IMR-90 (cell line): ENCODE measurements at regions not wholly inside any gene's neighbourhood (a gene's known extent, or its start where the extent isn't known, plus 50 kb on each side); places are given as distances from the start of the nearest gene placed in this dataset.

Experiments used
- ATAC-seq: fragments of 200-7000 bp; cut with Tn5 transposase; 2 replicates; pipeline ENCODE4 v1.9.1; 2020; ENCODE audit warnings: low read depth, mild to moderate bottlenecking, moderate library complexity
- BruUV-seq: library from RNA; stranded (reverse); fragments of 400-500 nt; replicated peaks from 2 replicates; lab custom pipeline; 2021; lab: Mats Ljungman, UMichigan
- CTCF ChIA-PET: fragments of 300-600 bp; formaldehyde crosslinking; extraction: SDS; loops from one replicate; lab custom pipeline; 2021; ENCODE audit warnings: antibody characterized with exemption; lab: Yijun Ruan, JAX
- POLR2A ChIA-PET: fragments of 300-600 bp; sonication (Branson Sonifier 250); formaldehyde crosslinking; loops from one replicate; lab custom pipeline; 2022; ENCODE audit warnings: antibody characterized with exemption; ENCODE audit not compliant: unreplicated experiment; lab: Charles Lee
- DNase-seq: peaks from one replicate; pipeline ENCODE4 v3.0.0; 2013
- H2AFZ ChIP-seq: replicated peaks from 2 replicates; pipeline ENCODE3; 2013; ENCODE audit warnings: low read length, mild to moderate bottlenecking; ENCODE audit not compliant: poor library complexity
- H2AK5ac ChIP-seq: 2 replicates; pipeline ENCODE4 v1.6.1; 2013; ENCODE audit warnings: low read depth, low read length, inconsistent platforms
- H2AK9ac ChIP-seq: replicated peaks from 2 replicates; pipeline ENCODE3; 2013; ENCODE audit warnings: mild to moderate bottlenecking, low read depth, low read length, moderate library complexity; ENCODE audit not compliant: poor library complexity
- H2BK120ac ChIP-seq: 2 replicates; pipeline ENCODE4 v1.6.1; 2013; ENCODE audit warnings: low read depth, low read length, inconsistent platforms
- H2BK15ac ChIP-seq: 3 replicates; pipeline ENCODE4 v1.6.1; 2013; ENCODE audit warnings: low read depth, low read length, inconsistent platforms
- H2BK20ac ChIP-seq: 2 replicates; pipeline ENCODE4 v1.6.1; 2013; ENCODE audit warnings: low read depth, mild to moderate bottlenecking, inconsistent platforms, low read length, moderate library complexity
- H2BK5ac ChIP-seq: 2 replicates; pipeline ENCODE4 v1.6.1; 2013; ENCODE audit warnings: mild to moderate bottlenecking, low read depth, low read length, inconsistent platforms; ENCODE audit not compliant: poor library complexity, severe bottlenecking
- H3K14ac ChIP-seq: replicated peaks from 2 replicates; pipeline ENCODE4 v1.6.1; 2013; ENCODE audit warnings: low read depth, low read length, inconsistent platforms
- H3K18ac ChIP-seq: 2 replicates; pipeline ENCODE4 v1.6.1; 2013; ENCODE audit warnings: low read depth, low read length, control low read depth
- H3K23ac ChIP-seq: 2 replicates; pipeline ENCODE4 v1.6.1; 2013; ENCODE audit warnings: low read depth, low read length, inconsistent platforms
- H3K27ac ChIP-seq: 2 replicates; pipeline ENCODE4 v1.5.1; 2013; ENCODE audit warnings: mild to moderate bottlenecking, control low read depth, low read length; ENCODE audit not compliant: insufficient read depth
- H3K27me3 ChIP-seq: 2 replicates; pipeline ENCODE4 v1.6.1; 2013; ENCODE audit warnings: low read length; ENCODE audit not compliant: control insufficient read depth, insufficient read depth
- H3K36me3 ChIP-seq: 2 replicates; pipeline ENCODE4 v1.6.1; 2013; ENCODE audit warnings: low read length, mixed read lengths; ENCODE audit not compliant: control insufficient read depth, insufficient read depth
- H3K4ac ChIP-seq: 2 replicates; pipeline ENCODE4 v1.6.1; 2013; ENCODE audit warnings: low read depth, low read length, inconsistent platforms
- H3K4me1 ChIP-seq: 2 replicates; pipeline ENCODE4 v1.6.1; 2013; ENCODE audit warnings: low read length, mixed read lengths; ENCODE audit not compliant: control insufficient read depth, insufficient read depth
- H3K4me2 ChIP-seq: 2 replicates; pipeline ENCODE4 v1.6.1; 2013; ENCODE audit warnings: low read depth, mild to moderate bottlenecking, control low read depth, low read length, moderate library complexity
- H3K4me3 ChIP-seq: 2 replicates; pipeline ENCODE4 v1.5.1; 2013; ENCODE audit warnings: low read depth, mild to moderate bottlenecking, control low read depth, low read length, moderate library complexity; ENCODE audit not compliant: insufficient read depth
- H3K56ac ChIP-seq: 2 replicates; pipeline ENCODE4 v1.6.1; 2013; ENCODE audit warnings: low read length, inconsistent platforms; ENCODE audit not compliant: insufficient read depth; ENCODE audit errors: extremely low read depth
- H3K79me1 ChIP-seq, 2 experiments: 2 replicates each; pipeline ENCODE4 v1.6.1; 2013; ENCODE audit warnings: low read length in 2 of 2, inconsistent platforms in 1 of 2, low read depth in 1 of 2
- H3K9ac ChIP-seq: 2 replicates; pipeline ENCODE4 v1.6.1; 2013; ENCODE audit warnings: low read depth, low read length, control low read depth
- H3K9me1 ChIP-seq: 2 replicates; pipeline ENCODE4 v1.6.1; 2013; ENCODE audit warnings: low read length, inconsistent platforms; ENCODE audit not compliant: insufficient read depth
- H3K9me3 ChIP-seq: 2 replicates; pipeline ENCODE4 v1.6.1; 2013; ENCODE audit warnings: low read length; ENCODE audit not compliant: control insufficient read depth, insufficient read depth
- H4K20me1 ChIP-seq: 2 replicates; pipeline ENCODE4 v1.6.1; 2013; ENCODE audit warnings: low read length, inconsistent platforms; ENCODE audit not compliant: insufficient read depth
- H4K5ac ChIP-seq: 2 replicates; pipeline ENCODE4 v1.6.1; 2013; ENCODE audit warnings: mild to moderate bottlenecking, low read depth, low read length, control low read depth
- H4K8ac ChIP-seq, 2 experiments: 2 replicates each; pipeline ENCODE4 v1.6.1; 2013; ENCODE audit warnings: low read depth in 2 of 2, low read length in 2 of 2, control low read depth in 1 of 2, inconsistent platforms in 1 of 2
- H4K91ac ChIP-seq: 2 replicates; pipeline ENCODE4 v1.6.1; 2013; ENCODE audit warnings: low read depth, low read length, inconsistent platforms; ENCODE audit not compliant: insufficient read depth
- BHLHE40 ChIP-seq: fragments of 150-350 bp; IDR thresholded peaks from 2 replicates; pipeline ENCODE4 v1.6.1; 2016; ENCODE audit warnings: mild to moderate bottlenecking, low read depth, low read length
- CEBPB ChIP-seq: IDR thresholded peaks from 2 replicates; pipeline ENCODE4 v1.6.1; 2012; ENCODE audit warnings: low read depth, low read length, improper control_type of control experiment
- CHD1 ChIP-seq: IDR thresholded peaks from 2 replicates; pipeline ENCODE4 v1.6.1; 2012; ENCODE audit warnings: low read depth, low read length, improper control_type of control experiment
- RAD21 ChIP-seq: IDR thresholded peaks from 2 replicates; pipeline ENCODE4 v1.6.1; 2012; ENCODE audit warnings: low read length, improper control_type of control experiment
- RCOR1 ChIP-seq: IDR thresholded peaks from 2 replicates; pipeline ENCODE4 v1.6.1; 2012; ENCODE audit warnings: mild to moderate bottlenecking, low read length, improper control_type of control experiment; ENCODE audit not compliant: insufficient replicate concordance
- WGBS, 2 experiments: methylation state at CpG; one replicate each; pipeline versions ENCODE4 v1.1.5 to v1.1.7; 2013; ENCODE audit warnings: missing lambda C conversion rate in 2 of 2; ENCODE audit not compliant: insufficient read length in 1 of 2; ENCODE audit errors: extremely low coverage in 2 of 2; 5-methylcytosine and 5-hydroxymethylcytosine counted together
- dilution Hi-C: fragments of 300-500 bp; cut with HindIII; formaldehyde crosslinking; loops from one replicate; pipeline ENCODE4 v1.14.3; 2018; ENCODE audit warnings: low sequenced_read_pairs; ENCODE audit not compliant: unreplicated experiment
- in situ Hi-C: fragments of 300-500 bp; cut with MboI; formaldehyde crosslinking; loops from 3 replicates; pipeline ENCODE4 v1.14.3; 2019; ENCODE audit warnings: low sequenced_read_pairs, inconsistent platforms, mixed read lengths
- intact Hi-C: fragments of 100-400 bp; cut with micrococcal nuclease; formaldehyde crosslinking; loops from 2 replicates; pipeline ENCODE4 v1.10.0; 2022
- TF ChIP-seq, protein P1 (sequence below): fragments of 150-350 bp; IDR thresholded peaks from 2 replicates; pipeline ENCODE4 v1.6.1; 2017; ENCODE audit warnings: mild to moderate bottlenecking, antibody characterized with exemption, low read length, low read depth
- TF ChIP-seq, protein P2 (sequence below): fragments of 150-350 bp; IDR thresholded peaks from 2 replicates; pipeline ENCODE4 v1.6.1; 2016; ENCODE audit warnings: low read depth, mild to moderate bottlenecking, low read length, moderate library complexity, borderline replicate concordance

DNA sequence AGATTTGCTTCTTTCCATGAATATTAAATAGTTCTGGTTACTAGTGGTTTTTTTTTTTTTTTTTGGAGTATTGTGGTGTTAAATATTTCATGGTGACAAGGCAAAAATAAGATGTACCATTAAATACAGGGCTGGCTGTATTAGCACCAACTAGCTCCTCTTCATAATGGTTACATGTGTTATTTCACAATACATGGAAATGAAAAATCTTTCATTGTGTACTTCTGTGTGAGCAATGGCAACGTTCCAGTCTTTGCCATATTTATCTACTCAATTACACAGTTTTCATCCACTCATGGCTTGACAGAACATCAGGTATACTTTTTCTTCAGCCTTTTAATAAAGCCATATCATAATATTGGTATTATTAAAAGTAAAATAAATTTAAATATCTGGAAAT is 394.7 kb upstream of the GRM3 start:
- no peak overlapping the region for H2AK5ac ChIP-seq
- H3K23ac ChIP-seq, result no peak overlapping the region
- ATAC-seq, result no peak
- no peaks in the 10 kb centered on the region for H3K79me1 ChIP-seq
- H2BK20ac ChIP-seq, result no peak overlapping the region
- no peak overlapping the region for H3K9ac ChIP-seq
- no peaks in the 10 kb centered on the region for H3K4me1 ChIP-seq
- H3K27ac ChIP-seq, result no peak overlapping the region
- H4K91ac ChIP-seq, result no peak overlapping the region
- no peak overlapping the region for H2AFZ ChIP-seq
- no peak overlapping the region for H3K4me2 ChIP-seq
- H3K18ac ChIP-seq, result no peak overlapping the region
- H4K5ac ChIP-seq, result no peak overlapping the region
- no peak overlapping the region for H3K14ac ChIP-seq
- H3K9me3 ChIP-seq, result peaks cover 3% of the 10 kb centered on the region
- TF ChIP-seq RCOR1 (no peak), RAD21 (no peak), CEBPB (peak; percentile 60), BHLHE40 (no peak), CHD1 (no peak)
- TF ChIP-seq, protein P1, sequence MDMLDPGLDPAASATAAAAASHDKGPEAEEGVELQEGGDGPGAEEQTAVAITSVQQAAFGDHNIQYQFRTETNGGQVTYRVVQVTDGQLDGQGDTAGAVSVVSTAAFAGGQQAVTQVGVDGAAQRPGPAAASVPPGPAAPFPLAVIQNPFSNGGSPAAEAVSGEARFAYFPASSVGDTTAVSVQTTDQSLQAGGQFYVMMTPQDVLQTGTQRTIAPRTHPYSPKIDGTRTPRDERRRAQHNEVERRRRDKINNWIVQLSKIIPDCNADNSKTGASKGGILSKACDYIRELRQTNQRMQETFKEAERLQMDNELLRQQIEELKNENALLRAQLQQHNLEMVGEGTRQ, result no peak
- TF ChIP-seq, protein P2, sequence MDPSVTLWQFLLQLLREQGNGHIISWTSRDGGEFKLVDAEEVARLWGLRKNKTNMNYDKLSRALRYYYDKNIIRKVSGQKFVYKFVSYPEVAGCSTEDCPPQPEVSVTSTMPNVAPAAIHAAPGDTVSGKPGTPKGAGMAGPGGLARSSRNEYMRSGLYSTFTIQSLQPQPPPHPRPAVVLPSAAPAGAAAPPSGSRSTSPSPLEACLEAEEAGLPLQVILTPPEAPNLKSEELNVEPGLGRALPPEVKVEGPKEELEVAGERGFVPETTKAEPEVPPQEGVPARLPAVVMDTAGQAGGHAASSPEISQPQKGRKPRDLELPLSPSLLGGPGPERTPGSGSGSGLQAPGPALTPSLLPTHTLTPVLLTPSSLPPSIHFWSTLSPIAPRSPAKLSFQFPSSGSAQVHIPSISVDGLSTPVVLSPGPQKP, result no peak
- no CpG with 5 or more reads among the region's 1 CpG for WGBS, 2 experiments
- H3K4ac ChIP-seq, result no peak overlapping the region
- H4K8ac ChIP-seq, result no peak overlapping the region
- dilution Hi-C loops (no loop called here), intact Hi-C loops (no loop called here), in situ Hi-C loops (no loop called here)
- H4K20me1 ChIP-seq, result no peaks in the 10 kb centered on the region
- no peak overlapping the region for H2BK5ac ChIP-seq
- no peak overlapping the region for H3K56ac ChIP-seq
- no peak overlapping the region for H2AK9ac ChIP-seq
- no peaks in the 10 kb centered on the region for H3K36me3 ChIP-seq
- H3K4me3 ChIP-seq, result no peak overlapping the region
- no peak overlapping the region for H2BK120ac ChIP-seq
- DNase-seq, result no peak
- ChIA-PET POLR2A (no interaction called here), CTCF (interaction anchor here (0.6 kb wide), 1 partner anchor 76 kb away, joined by 3 read pairs; no protein-coding TSS in a partner anchor)
- BruUV-seq, result no TSS peak
- no peaks in the 10 kb centered on the region for H3K27me3 ChIP-seq
- no peak overlapping the region for H2BK15ac ChIP-seq
- H3K9me1 ChIP-seq, result no peaks in the 10 kb centered on the region
